ENCODE measurements at regions not wholly inside any gene's neighbourhood (a gene's known extent, or its start where the extent isn't known, plus 50 kb on each side); places are given as distances from the start of the nearest gene placed in this dataset.

- DNase-seq (ENCODE audit: low read depth, low spot score) = no peak
- Histone ChIP-seq H3K36me3 (ENCODE audit: insufficient read depth, low read length) (no peaks in the 10 kb centered on the region), H3K4me3 (no peak overlapping the region), H3K27ac (no peak overlapping the region), H3K9ac (ENCODE audit: insufficient read length) (no peak overlapping the region), H3K9me3 (ENCODE audit: low read depth, low read length) (no peaks in the 10 kb centered on the region)
- TF ChIP-seq POLR2AphosphoS5 (IDR thresholded peaks at IDR 0.05; ENCODE audit: borderline replicate concordance, low read depth, low read length) (no peak), FOXP2 (optimal IDR thresholded peaks at IDR 0.05; ENCODE audit: control extremely low read depth, extremely low read length, insufficient read depth) (no peak), EZH2 (IDR thresholded peaks at IDR 0.05) (no peak)
These were observed 1590.0 kb upstream of the LRRTM1 start for GRCh38 chr2:81894451-81894990.

GRCh38 chr2:81876624-81877023 lies 1572.1 kb upstream of the LRRTM1 start:
- no peaks in the 10 kb centered on the region for H3K9me3 ChIP-seq (ENCODE audit: low read depth, low read length)
- H3K4me3 ChIP-seq = no peak overlapping the region
- no peak for TF ChIP-seq POLR2AphosphoS5 (IDR thresholded peaks at IDR 0.05; ENCODE audit: borderline replicate concordance, low read depth, low read length)
- no peak for TF ChIP-seq FOXP2 (optimal IDR thresholded peaks at IDR 0.05; ENCODE audit: control extremely low read depth, extremely low read length, insufficient read depth)
- no peak for TF ChIP-seq EZH2 (IDR thresholded peaks at IDR 0.05)
- no peaks in the 10 kb centered on the region for H3K36me3 ChIP-seq (ENCODE audit: insufficient read depth, low read length)
- no peak overlapping the region for H3K27ac ChIP-seq
- no peak for DNase-seq (ENCODE audit: low read depth, low spot score)
- H3K9ac ChIP-seq (ENCODE audit: insufficient read length) = no peak overlapping the region

- H3K4me3 ChIP-seq = no peak overlapping the region
- no peaks in the 10 kb centered on the region for H3K9me3 ChIP-seq (ENCODE audit: low read depth, low read length)
- TF ChIP-seq EZH2 (IDR thresholded peaks at IDR 0.05) (no peak), FOXP2 (optimal IDR thresholded peaks at IDR 0.05; ENCODE audit: control extremely low read depth, extremely low read length, insufficient read depth) (no peak), POLR2AphosphoS5 (IDR thresholded peaks at IDR 0.05; ENCODE audit: borderline replicate concordance, low read depth, low read length) (no peak)
- no peaks in the 10 kb centered on the region for H3K36me3 ChIP-seq (ENCODE audit: insufficient read depth, low read length)
- H3K9ac ChIP-seq (ENCODE audit: insufficient read length) = no peak overlapping the region
- no peak overlapping the region for H3K27ac ChIP-seq
- no peak for DNase-seq (ENCODE audit: low read depth, low spot score)
These were observed 1567.5 kb upstream of the LRRTM1 start for GRCh38 chr2:81872006-81872405.

DNA sequence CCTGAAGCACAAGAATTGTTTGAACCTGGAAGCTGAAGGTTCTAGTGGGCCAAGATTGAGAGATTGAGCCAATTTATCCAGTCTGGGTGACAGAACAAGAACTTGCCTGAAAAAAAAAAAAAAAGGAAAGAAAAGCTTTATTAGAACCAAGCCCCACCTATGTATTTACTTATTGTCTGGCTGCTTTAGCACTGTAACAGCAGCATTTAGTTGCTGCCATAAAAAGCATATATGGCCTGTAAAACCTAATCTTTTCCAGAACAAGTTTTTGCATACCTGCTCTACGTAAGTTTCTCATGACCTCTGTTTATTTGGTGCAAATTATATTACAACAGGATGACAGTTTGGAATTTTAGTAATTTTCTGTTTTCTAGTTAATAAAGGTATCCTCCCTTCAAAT lies 1565.6 kb upstream of the LRRTM1 start:
- TF ChIP-seq EZH2 (IDR thresholded peaks at IDR 0.05) (no peak), POLR2AphosphoS5 (IDR thresholded peaks at IDR 0.05; ENCODE audit: borderline replicate concordance, low read depth, low read length) (no peak), FOXP2 (optimal IDR thresholded peaks at IDR 0.05; ENCODE audit: control extremely low read depth, extremely low read length, insufficient read depth) (no peak)
- Histone ChIP-seq H3K4me3 (no peak overlapping the region), H3K9ac (ENCODE audit: insufficient read length) (no peak overlapping the region), H3K36me3 (ENCODE audit: insufficient read depth, low read length) (no peaks in the 10 kb centered on the region), H3K27ac (no peak overlapping the region), H3K9me3 (ENCODE audit: low read depth, low read length) (no peaks in the 10 kb centered on the region)
- no peak for DNase-seq (ENCODE audit: low read depth, low spot score)

GRCh38 chr2:81858998-81859397 lies 1554.4 kb upstream of the LRRTM1 start:
- no peak for DNase-seq (ENCODE audit: low read depth, low spot score)
- no peaks in the 10 kb centered on the region for H3K9me3 ChIP-seq (ENCODE audit: low read depth, low read length)
- H3K36me3 ChIP-seq (ENCODE audit: insufficient read depth, low read length) = no peaks in the 10 kb centered on the region
- H3K4me3 ChIP-seq = no peak overlapping the region
- no peak overlapping the region for H3K27ac ChIP-seq
- no peak for TF ChIP-seq POLR2AphosphoS5 (IDR thresholded peaks at IDR 0.05; ENCODE audit: borderline replicate concordance, low read depth, low read length)
- no peak for TF ChIP-seq FOXP2 (optimal IDR thresholded peaks at IDR 0.05; ENCODE audit: control extremely low read depth, extremely low read length, insufficient read depth)
- TF ChIP-seq EZH2 (IDR thresholded peaks at IDR 0.05) = no peak
- no peak overlapping the region for H3K9ac ChIP-seq (ENCODE audit: insufficient read length)

DNA sequence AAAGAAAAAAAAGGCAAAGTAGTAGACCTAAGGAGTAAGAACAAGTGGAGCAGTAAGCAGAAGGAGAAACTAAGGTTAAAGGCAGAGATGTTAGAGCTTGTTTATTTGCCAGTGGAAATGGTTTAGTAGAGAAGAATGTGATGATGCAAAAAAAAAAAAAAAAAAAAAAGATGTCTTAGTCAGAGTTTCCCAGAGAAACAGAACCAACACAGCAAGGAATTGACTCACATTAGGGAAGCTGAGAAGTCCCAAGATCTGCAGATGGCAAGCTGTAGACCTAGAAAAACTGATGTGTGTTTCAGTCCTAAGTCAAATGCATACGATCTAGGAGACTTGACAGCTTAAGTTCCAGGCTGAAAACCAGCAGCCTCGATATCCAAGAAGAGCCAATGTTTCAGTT lies 1548.8 kb upstream of the LRRTM1 start:
- TF ChIP-seq POLR2AphosphoS5 (IDR thresholded peaks at IDR 0.05; ENCODE audit: borderline replicate concordance, low read depth, low read length) (no peak), EZH2 (IDR thresholded peaks at IDR 0.05) (no peak), FOXP2 (optimal IDR thresholded peaks at IDR 0.05; ENCODE audit: control extremely low read depth, extremely low read length, insufficient read depth) (no peak)
- H3K9ac ChIP-seq (ENCODE audit: insufficient read length) = no peak overlapping the region
- no peak for DNase-seq (ENCODE audit: low read depth, low spot score)
- H3K36me3 ChIP-seq (ENCODE audit: insufficient read depth, low read length) = no peaks in the 10 kb centered on the region
- no peaks in the 10 kb centered on the region for H3K9me3 ChIP-seq (ENCODE audit: low read depth, low read length)
- no peak overlapping the region for H3K4me3 ChIP-seq
- H3K27ac ChIP-seq = no peak overlapping the region

GRCh38 chr2:81852651-81853050 lies 1548.1 kb upstream of the LRRTM1 start:
- no peak overlapping the region for H3K9ac ChIP-seq (ENCODE audit: insufficient read length)
- no peak overlapping the region for H3K4me3 ChIP-seq
- DNase-seq (ENCODE audit: low read depth, low spot score) = no peak
- no peak for TF ChIP-seq POLR2AphosphoS5 (IDR thresholded peaks at IDR 0.05; ENCODE audit: borderline replicate concordance, low read depth, low read length)
- no peaks in the 10 kb centered on the region for H3K36me3 ChIP-seq (ENCODE audit: insufficient read depth, low read length)
- no peaks in the 10 kb centered on the region for H3K9me3 ChIP-seq (ENCODE audit: low read depth, low read length)
- H3K27ac ChIP-seq = no peak overlapping the region

GRCh38 chr2:81839780-81840179 lies 1535.2 kb upstream of the LRRTM1 start:
- Histone ChIP-seq H3K27ac (no peak overlapping the region), H3K4me3 (no peak overlapping the region), H3K36me3 (ENCODE audit: insufficient read depth, low read length) (no peaks in the 10 kb centered on the region), H3K9ac (ENCODE audit: insufficient read length) (no peak overlapping the region), H3K9me3 (ENCODE audit: low read depth, low read length) (no peaks in the 10 kb centered on the region)
- TF ChIP-seq POLR2AphosphoS5 (IDR thresholded peaks at IDR 0.05; ENCODE audit: borderline replicate concordance, low read depth, low read length) (no peak), EZH2 (IDR thresholded peaks at IDR 0.05) (no peak), FOXP2 (optimal IDR thresholded peaks at IDR 0.05; ENCODE audit: control extremely low read depth, extremely low read length, insufficient read depth) (no peak)
- DNase-seq (ENCODE audit: low read depth, low spot score) = no peak

- no peaks in the 10 kb centered on the region for H3K9me3 ChIP-seq (ENCODE audit: low read depth, low read length)
- no peak overlapping the region for H3K27ac ChIP-seq
- no peaks in the 10 kb centered on the region for H3K36me3 ChIP-seq (ENCODE audit: insufficient read depth, low read length)
- DNase-seq (ENCODE audit: low read depth, low spot score) = no peak
- H3K4me3 ChIP-seq = no peak overlapping the region
- TF ChIP-seq FOXP2 (optimal IDR thresholded peaks at IDR 0.05; ENCODE audit: control extremely low read depth, extremely low read length, insufficient read depth) = no peak
- no peak for TF ChIP-seq POLR2AphosphoS5 (IDR thresholded peaks at IDR 0.05; ENCODE audit: borderline replicate concordance, low read depth, low read length)
- TF ChIP-seq EZH2 (IDR thresholded peaks at IDR 0.05) = no peak
- no peak overlapping the region for H3K9ac ChIP-seq (ENCODE audit: insufficient read length)
These were observed 1530.9 kb upstream of the LRRTM1 start for GRCh38 chr2:81835321-81836000.

Data from SK-N-MC (cell line).